ENCODE measurements at regions not wholly inside any gene's neighbourhood (a gene's known extent, or its start where the extent isn't known, plus 50 kb on each side); places are given as distances from the start of the nearest gene placed in this dataset.

GRCh38 chr9:118271936-118272335, 567.7 kb downstream of the TLR4 start:
- no peak for TF ChIP-seq CTCF (conservative IDR thresholded peaks at IDR 0.05 in 1 of 2, IDR thresholded peaks at IDR 0.05 in 1 of 2; ENCODE audit: low read depth in 1 of 2, low read length in 2 of 2)
- no peak for TF ChIP-seq EZH2 (IDR thresholded peaks at IDR 0.05; ENCODE audit: low read length, missing control alignments)
